ENCODE measurements at regions not wholly inside any gene's neighbourhood (a gene's known extent, or its start where the extent isn't known, plus 50 kb on each side); places are given as distances from the start of the nearest gene placed in this dataset.
"Not testable (repeated sequence)": the region's sequence is repeated elsewhere in the genome, so short reads cannot be mapped to it uniquely, and the experiment has no call there.

DNA sequence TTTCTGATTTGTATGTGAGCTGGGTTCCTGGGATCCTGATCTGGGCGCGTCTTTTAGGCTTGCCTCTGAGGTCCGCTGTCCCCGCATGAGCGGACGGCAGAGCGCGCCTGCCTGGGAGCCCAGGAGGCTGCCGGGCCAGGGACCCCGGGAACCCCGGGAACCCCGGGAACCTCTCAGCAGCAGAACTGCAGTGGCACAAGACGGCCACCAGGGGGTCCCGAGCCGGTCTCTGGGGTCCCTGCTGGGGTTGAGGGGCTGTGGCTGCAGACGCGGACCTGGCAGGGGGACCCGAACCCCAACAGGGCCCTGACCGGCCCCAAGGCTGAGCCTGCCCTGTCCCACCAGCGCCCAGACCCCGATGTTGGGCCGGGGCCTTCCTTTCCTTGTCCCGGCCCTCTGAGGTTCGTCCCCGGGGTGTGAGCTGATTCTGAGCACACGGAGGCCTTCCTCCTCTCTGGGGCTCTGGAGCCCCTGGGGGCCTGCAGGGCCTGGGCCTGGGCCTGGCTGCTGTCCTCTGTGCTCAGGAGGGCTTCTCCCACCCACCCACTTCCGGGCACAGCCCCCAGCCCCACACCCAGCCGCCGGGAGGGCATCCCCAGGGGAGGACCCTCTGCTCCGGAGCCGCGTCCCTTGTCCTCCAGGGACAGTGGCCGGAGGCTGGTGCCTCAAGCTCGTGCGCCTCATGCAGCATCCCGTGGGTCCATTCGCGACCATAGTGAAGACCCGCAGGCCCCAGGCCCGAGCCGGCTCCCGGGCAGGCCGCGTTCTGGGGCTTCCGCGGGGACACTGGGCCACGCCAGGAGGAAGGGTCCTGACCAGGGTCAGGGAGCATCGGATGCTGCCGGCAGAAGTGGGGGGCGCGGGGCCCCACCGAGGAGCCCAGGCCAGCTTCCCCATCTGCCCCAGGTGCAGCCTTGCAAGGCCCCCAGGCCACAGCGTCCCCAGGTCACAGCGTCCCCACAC, 152.9 kb downstream of the TMEM121 start:
- H3K4me1 ChIP-seq; intact Hi-C loops (cut with micrococcal nuclease; ENCODE audit: unreplicated experiment); BruUV-seq (replicated peaks); H3K36me3 ChIP-seq (ENCODE audit: control insufficient read depth, insufficient read depth, low read length); H3K27ac Mint-ChIP-seq (ENCODE audit: unreplicated experiment); H3K27me3 ChIP-seq (replicated peaks; ENCODE audit: control insufficient read depth, insufficient read depth, low read length); DNase-seq; H3K9me3 Mint-ChIP-seq (ENCODE audit: unreplicated experiment); H3K27me3 Mint-ChIP-seq (ENCODE audit: insufficient read depth, unreplicated experiment); POLR2A ChIA-PET; H3K4me3 Mint-ChIP-seq (ENCODE audit: unreplicated experiment); H3K4me3 ChIP-seq (ENCODE audit: low read depth, low read length); H3K9me3 ChIP-seq; H3K36me3 Mint-ChIP-seq (ENCODE audit: insufficient read depth, unreplicated experiment); H3K4me1 Mint-ChIP-seq (ENCODE audit: low read depth, unreplicated experiment): not testable (repeated sequence)
- CTCF ChIA-PET, result interaction anchor here (1.0 kb wide), 1 partner anchor 593 kb away, joined by 3 read pairs; no protein-coding TSS in a partner anchor

GRCh38 chr14:105679959-105680735, 153.8 kb downstream of the TMEM121 start:
- intact Hi-C loops (cut with micrococcal nuclease; ENCODE audit: unreplicated experiment), result loop anchor here (5.0 kb wide), 1 partner anchor 252 kb away; no protein-coding TSS in a partner anchor
- H3K27ac Mint-ChIP-seq (ENCODE audit: unreplicated experiment); H3K4me3 ChIP-seq (ENCODE audit: low read depth, low read length); H3K27me3 Mint-ChIP-seq (ENCODE audit: insufficient read depth, unreplicated experiment); POLR2A ChIA-PET; H3K4me1 ChIP-seq; H3K36me3 Mint-ChIP-seq (ENCODE audit: insufficient read depth, unreplicated experiment); H3K27me3 ChIP-seq (replicated peaks; ENCODE audit: control insufficient read depth, insufficient read depth, low read length); H3K9me3 ChIP-seq; H3K9me3 Mint-ChIP-seq (ENCODE audit: unreplicated experiment); BruUV-seq (replicated peaks); H3K36me3 ChIP-seq (ENCODE audit: control insufficient read depth, insufficient read depth, low read length); H3K4me1 Mint-ChIP-seq (ENCODE audit: low read depth, unreplicated experiment): not testable (repeated sequence)
- CTCF ChIA-PET, result interaction anchor here (1.0 kb wide), 1 partner anchor 592 kb away, joined by 3 read pairs; no protein-coding TSS in a partner anchor
- peak in 1 of 2 experiments; percentile 16 for DNase-seq
- peak overlapping the region; percentile 38 for H3K4me3 Mint-ChIP-seq (ENCODE audit: unreplicated experiment)

DNA sequence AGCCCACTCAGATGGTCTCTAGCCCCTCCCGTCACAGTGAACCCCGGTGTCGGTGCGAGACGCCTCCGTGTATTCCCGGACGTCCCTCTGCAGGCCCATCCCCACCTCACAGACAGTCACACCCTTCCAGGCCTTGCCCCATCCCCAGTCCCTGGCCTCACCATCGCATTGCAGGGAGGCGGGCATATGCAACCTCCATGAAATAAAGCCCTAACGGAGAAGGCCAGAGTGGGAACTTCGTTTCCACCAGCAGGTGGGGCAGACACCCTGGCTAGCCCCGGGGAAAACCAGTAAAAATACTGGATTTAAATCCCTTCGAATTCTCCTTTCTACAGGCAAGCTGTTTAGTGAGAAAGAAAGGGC, 154.3 kb downstream of the TMEM121 start:
- not testable (repeated sequence) for H3K27me3 Mint-ChIP-seq (ENCODE audit: insufficient read depth, unreplicated experiment)
- intact Hi-C loops (cut with micrococcal nuclease; ENCODE audit: unreplicated experiment), result loop anchor here (5.0 kb wide), 1 partner anchor 252 kb away; no protein-coding TSS in a partner anchor

GRCh38 chr14:105681606-105682185, 155.3 kb downstream of the TMEM121 start:
- H3K27me3 Mint-ChIP-seq (ENCODE audit: insufficient read depth, unreplicated experiment); DNase-seq; H3K36me3 Mint-ChIP-seq (ENCODE audit: insufficient read depth, unreplicated experiment); H3K9me3 ChIP-seq; H3K4me1 Mint-ChIP-seq (ENCODE audit: low read depth, unreplicated experiment); H3K4me1 ChIP-seq; H3K36me3 ChIP-seq (ENCODE audit: control insufficient read depth, insufficient read depth, low read length); H3K4me3 ChIP-seq (ENCODE audit: low read depth, low read length); H3K27ac Mint-ChIP-seq (ENCODE audit: unreplicated experiment); BruUV-seq (replicated peaks); H3K27me3 ChIP-seq (replicated peaks; ENCODE audit: control insufficient read depth, insufficient read depth, low read length); H3K4me3 Mint-ChIP-seq (ENCODE audit: unreplicated experiment); POLR2A ChIA-PET; CTCF ChIA-PET; H3K9me3 Mint-ChIP-seq (ENCODE audit: unreplicated experiment): not testable (repeated sequence)
- intact Hi-C loops (cut with micrococcal nuclease; ENCODE audit: unreplicated experiment), result loop anchor here (5.0 kb wide), 1 partner anchor 251 kb away; no protein-coding TSS in a partner anchor

More for the DNA sequence above, 154.3 kb downstream of the TMEM121 start:
- POLR2A ChIA-PET; H3K4me1 ChIP-seq; H3K9me3 ChIP-seq; H3K27me3 ChIP-seq (replicated peaks; ENCODE audit: control insufficient read depth, insufficient read depth, low read length); H3K27ac Mint-ChIP-seq (ENCODE audit: unreplicated experiment); BruUV-seq (replicated peaks); H3K36me3 ChIP-seq (ENCODE audit: control insufficient read depth, insufficient read depth, low read length); CTCF ChIA-PET; H3K4me1 Mint-ChIP-seq (ENCODE audit: low read depth, unreplicated experiment); H3K9me3 Mint-ChIP-seq (ENCODE audit: unreplicated experiment); H3K36me3 Mint-ChIP-seq (ENCODE audit: insufficient read depth, unreplicated experiment); H3K4me3 ChIP-seq (ENCODE audit: low read depth, low read length): not testable (repeated sequence)
- DNase-seq, result peak in 1 of 2 experiments; percentile 30
- H3K4me3 Mint-ChIP-seq (ENCODE audit: unreplicated experiment), result peak overlapping the region; percentile 38

DNA sequence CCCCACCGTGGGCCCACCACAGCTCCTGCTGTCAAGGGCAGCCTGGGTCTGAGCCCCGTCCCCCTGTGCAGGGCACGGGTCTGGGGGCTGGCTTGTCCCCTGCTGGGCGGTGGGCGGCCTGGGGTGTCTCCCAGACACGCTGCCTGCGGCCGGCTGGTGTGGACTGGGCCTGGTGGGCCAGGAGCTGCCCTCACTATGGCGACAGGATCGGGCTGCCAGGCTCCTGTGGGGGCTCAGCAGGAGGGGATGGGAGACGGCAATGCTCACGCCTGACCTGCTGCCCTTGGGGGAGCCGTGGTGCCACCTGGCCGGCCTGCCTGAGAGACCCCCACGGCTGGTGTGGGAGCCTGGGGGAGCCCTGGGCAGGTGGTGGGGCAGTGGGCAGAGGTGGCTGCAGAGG, 156.1 kb downstream of the TMEM121 start:
- H3K36me3 ChIP-seq (ENCODE audit: control insufficient read depth, insufficient read depth, low read length); H3K4me3 Mint-ChIP-seq (ENCODE audit: unreplicated experiment); H3K4me1 Mint-ChIP-seq (ENCODE audit: low read depth, unreplicated experiment); CTCF ChIA-PET; H3K36me3 Mint-ChIP-seq (ENCODE audit: insufficient read depth, unreplicated experiment); BruUV-seq (replicated peaks); DNase-seq; H3K27ac Mint-ChIP-seq (ENCODE audit: unreplicated experiment); H3K27me3 ChIP-seq (replicated peaks; ENCODE audit: control insufficient read depth, insufficient read depth, low read length); H3K4me1 ChIP-seq; H3K27me3 Mint-ChIP-seq (ENCODE audit: insufficient read depth, unreplicated experiment); H3K9me3 Mint-ChIP-seq (ENCODE audit: unreplicated experiment); H3K4me3 ChIP-seq (ENCODE audit: low read depth, low read length); POLR2A ChIA-PET; H3K9me3 ChIP-seq: not testable (repeated sequence)
- intact Hi-C loops (cut with micrococcal nuclease; ENCODE audit: unreplicated experiment), result loop anchor here (5.0 kb wide), 1 partner anchor 250 kb away; no protein-coding TSS in a partner anchor
